ENCODE measurements at regions not wholly inside any gene's neighbourhood (a gene's known extent, or its start where the extent isn't known, plus 50 kb on each side); places are given as distances from the start of the nearest gene placed in this dataset.

DNA sequence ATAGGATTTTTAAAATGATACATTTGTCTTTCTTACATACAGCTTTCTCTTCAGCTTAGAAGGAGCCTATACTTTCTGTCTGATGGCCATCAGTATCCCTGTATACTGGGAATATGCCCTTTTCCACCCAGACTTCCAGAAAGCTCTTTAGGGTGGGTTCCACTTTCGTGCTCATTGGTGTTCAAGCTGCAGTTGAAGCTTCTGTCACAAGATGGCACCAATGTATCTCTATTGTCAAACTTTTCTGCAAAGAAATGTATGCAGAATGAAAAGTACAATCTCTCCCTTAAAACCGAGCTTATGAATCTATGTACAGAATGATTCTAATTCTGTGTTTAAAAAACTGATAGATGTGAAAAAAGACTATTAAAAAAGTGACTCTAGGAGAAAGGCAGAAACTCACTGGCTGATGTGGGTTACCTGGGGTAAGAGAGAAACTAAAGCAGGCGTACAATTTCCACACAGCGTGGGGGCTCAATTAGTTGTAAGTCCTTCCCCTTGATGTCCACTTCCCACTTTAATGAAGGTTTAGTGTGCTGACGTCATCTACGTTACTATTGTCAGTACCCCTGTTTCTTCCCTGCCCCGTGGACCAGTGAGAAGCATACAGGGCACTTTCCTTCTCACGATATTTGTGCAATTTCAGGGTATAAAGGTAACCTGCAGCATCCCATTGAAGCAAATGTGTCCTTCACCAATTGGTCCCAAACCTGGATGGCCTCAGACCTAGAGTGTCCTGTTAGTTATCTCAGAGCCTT is 57.3 kb upstream of the TCEAL2 start:
- TF ChIP-seq FOXA1 (IDR thresholded peaks at IDR 0.05), result no peak
- no peak for TF ChIP-seq TARDBP (IDR thresholded peaks at IDR 0.05)
- no peak for TF ChIP-seq SP1 (IDR thresholded peaks at IDR 0.05)
- no peak for TF ChIP-seq FOXK2 (IDR thresholded peaks at IDR 0.05)
